GM19035 (cell line): ENCODE measurements at regions not wholly inside any gene's neighbourhood (a gene's known extent, or its start where the extent isn't known, plus 50 kb on each side); places are given as distances from the start of the nearest gene placed in this dataset.

Source experiments
- ATAC-seq: cut with Tn5 transposase; IDR thresholded peaks from one replicate; pipeline ENCODE4 v1.9.1; 2021; ENCODE audit not compliant: unreplicated experiment

- no peak for ATAC-seq
Observed at GRCh38 chr11:64499261-64500004, 56.3 kb upstream of the SLC22A11 start.

- no peak for ATAC-seq
Observed at GRCh38 chr11:64500176-64501013, 55.3 kb upstream of the SLC22A11 start.

- no peak for ATAC-seq
Observed at GRCh38 chr11:64501500-64502427, 54.0 kb upstream of the SLC22A11 start.

- no peak for ATAC-seq
Observed at GRCh38 chr11:64502634-64503033, 53.1 kb upstream of the SLC22A11 start.

DNA sequence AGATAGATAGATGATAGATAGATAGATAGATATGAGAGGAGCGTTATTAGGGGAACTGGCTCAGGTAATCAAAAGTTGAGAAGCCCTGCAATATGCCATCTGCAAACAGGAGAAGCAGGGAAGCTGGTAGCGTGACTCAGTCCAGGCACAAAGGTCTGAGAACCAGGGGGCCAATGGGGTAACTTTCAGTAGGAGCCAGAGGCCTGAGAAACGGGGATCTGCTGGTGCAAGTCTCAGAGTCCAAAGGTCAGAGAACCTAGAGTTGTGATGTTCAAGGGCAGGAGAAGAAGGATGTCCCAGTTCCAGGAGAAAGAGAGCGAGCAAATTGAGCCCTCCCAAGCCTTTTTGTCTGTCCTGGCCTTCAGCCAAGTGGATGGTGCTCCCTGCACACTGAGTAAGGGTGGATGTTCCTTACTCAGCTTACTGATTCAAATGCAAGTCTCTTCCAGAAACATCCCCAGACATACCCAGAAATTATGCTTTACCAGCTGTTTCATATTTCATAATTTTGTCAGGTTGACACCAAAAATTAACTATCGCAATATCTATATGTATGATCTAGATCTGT is 52.5 kb upstream of the SLC22A11 start:
- ATAC-seq, result no peak

DNA sequence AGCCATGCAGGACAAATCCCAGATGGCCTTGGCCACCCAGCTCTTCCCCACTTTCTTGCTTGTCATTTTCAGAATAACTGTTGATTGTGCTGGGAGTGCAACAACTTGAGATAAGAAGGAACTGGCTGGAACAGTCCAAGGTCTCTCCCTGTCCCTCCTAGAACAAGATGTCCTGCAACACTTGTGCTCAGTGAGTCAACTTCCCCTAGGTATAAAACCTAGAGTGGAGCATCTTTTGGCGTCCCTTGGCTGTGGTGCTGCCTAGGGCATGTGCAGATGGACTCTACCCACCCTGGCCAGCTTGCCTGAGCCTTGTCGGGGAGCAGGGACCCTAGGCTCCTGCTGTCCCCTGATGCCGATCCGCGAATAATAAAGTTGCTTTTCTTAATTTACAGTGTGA is 50.7 kb upstream of the SLC22A11 start:
- ATAC-seq, result no peak
